Hepatocyte (in vitro differentiated cells): ENCODE measurements at regions not wholly inside any gene's neighbourhood (a gene's known extent, or its start where the extent isn't known, plus 50 kb on each side); places are given as distances from the start of the nearest gene placed in this dataset.

Source experiments
- DNase-seq: peaks from one replicate; pipeline ENCODE4 v3.0.0-alpha.2; 2016; ENCODE audit warnings: low spot score
- H2AFZ ChIP-seq: fragments of 200-600 bp; sonication (generic); 2 replicates; pipeline ENCODE4 v1.6.0; 2016; ENCODE audit warnings: antibody characterized with exemption, mild to moderate bottlenecking
- H3K27ac ChIP-seq: fragments of 200-600 bp; sonication (generic); 2 replicates; pipeline ENCODE4 v1.5.1; 2016; ENCODE audit warnings: mild to moderate bottlenecking
- H3K27me3 ChIP-seq: fragments of 200-600 bp; sonication (generic); 2 replicates; pipeline ENCODE4 v1.6.1; 2016
- H3K36me3 ChIP-seq: fragments of 200-600 bp; sonication (generic); replicated peaks from 2 replicates; pipeline ENCODE4 v1.5.1; 2016; ENCODE audit warnings: low read depth; ENCODE audit not compliant: insufficient read depth
- H3K4me1 ChIP-seq: fragments of 200-600 bp; sonication (generic); 2 replicates; pipeline ENCODE4 v1.5.1; 2016; ENCODE audit warnings: mild to moderate bottlenecking, moderate library complexity; ENCODE audit not compliant: insufficient read depth
- H3K4me2 ChIP-seq: fragments of 200-600 bp; sonication (generic); 2 replicates; pipeline ENCODE4 v1.6.0; 2016
- H3K4me3 ChIP-seq: fragments of 200-600 bp; sonication (generic); 2 replicates; pipeline ENCODE4 v1.5.1; 2016; ENCODE audit warnings: mild to moderate bottlenecking
- H3K79me2 ChIP-seq: fragments of 200-600 bp; sonication (generic); 2 replicates; pipeline ENCODE4 v1.6.0; 2017; ENCODE audit warnings: mild to moderate bottlenecking
- H3K9me2 ChIP-seq: fragments of 200-600 bp; sonication (generic); replicated peaks from 2 replicates; pipeline ENCODE4 v1.6.0; 2017; ENCODE audit warnings: mild to moderate bottlenecking; ENCODE audit not compliant: insufficient read depth
- H3K9me3 ChIP-seq: fragments of 200-600 bp; sonication (generic); 2 replicates; pipeline ENCODE4 v1.5.1; 2016; ENCODE audit warnings: low read depth, mild to moderate bottlenecking
- H4K20me1 ChIP-seq: fragments of 200-600 bp; sonication (generic); 2 replicates; pipeline ENCODE4 v1.6.0; 2016; ENCODE audit warnings: mild to moderate bottlenecking; ENCODE audit not compliant: insufficient read depth, poor library complexity, severe bottlenecking
- EZH2 ChIP-seq: fragments of 200-600 bp; sonication (generic); IDR thresholded peaks from 2 replicates; pipeline ENCODE4 v1.6.1; 2016; ENCODE audit warnings: antibody characterized with exemption, mild to moderate bottlenecking, borderline replicate concordance
- EZH2phosphoT487 ChIP-seq: fragments of 200-600 bp; sonication (generic); IDR thresholded peaks from one replicate; pipeline ENCODE4 v1.6.1; 2018; ENCODE audit warnings: antibody characterized with exemption, mild to moderate bottlenecking, low read depth, moderate library complexity; ENCODE audit not compliant: unreplicated experiment, severe bottlenecking
- WGBS: methylation state at CpG from one replicate; pipeline ENCODE4 v1.1.6; 2016; ENCODE audit warnings: low lambda C conversion rate; ENCODE audit errors: missing lambda C conversion rate; 5-methylcytosine and 5-hydroxymethylcytosine counted together
- TF ChIP-seq, protein P1 (sequence below): fragments of 200-600 bp; sonication (generic); IDR thresholded peaks from 2 replicates; pipeline ENCODE4 v1.5.1; 2016; ENCODE audit warnings: antibody characterized with exemption, mild to moderate bottlenecking; ENCODE audit not compliant: poor library complexity

DNA sequence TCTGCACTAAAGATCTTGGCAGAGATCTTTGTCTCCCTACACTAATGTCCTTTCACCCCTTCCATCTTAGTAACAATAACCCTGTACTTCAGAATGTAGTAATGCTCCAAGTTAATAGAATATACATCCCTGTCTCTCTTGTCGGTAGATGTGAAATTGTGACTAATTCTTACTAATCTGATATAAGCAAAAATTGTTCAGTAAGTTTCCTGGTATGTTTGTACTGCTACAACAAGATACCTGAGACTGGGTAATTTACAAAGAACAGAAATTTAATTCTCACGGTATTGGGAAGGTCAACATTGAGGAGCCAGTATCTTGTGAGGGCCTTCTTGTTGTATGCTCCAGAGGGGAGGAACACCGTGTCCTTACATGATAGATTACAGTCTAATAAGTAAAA lies 1686.6 kb upstream of the CDH9 start:
- H3K79me2 ChIP-seq = no peaks in the 10 kb centered on the region
- H3K9me2 ChIP-seq = no peaks in the 10 kb centered on the region
- H3K27ac ChIP-seq = no peak overlapping the region
- H4K20me1 ChIP-seq = no peaks in the 10 kb centered on the region
- no peaks in the 10 kb centered on the region for H3K9me3 ChIP-seq
- H2AFZ ChIP-seq = no peak overlapping the region
- no peak overlapping the region for H3K4me2 ChIP-seq
- TF ChIP-seq, protein P1, sequence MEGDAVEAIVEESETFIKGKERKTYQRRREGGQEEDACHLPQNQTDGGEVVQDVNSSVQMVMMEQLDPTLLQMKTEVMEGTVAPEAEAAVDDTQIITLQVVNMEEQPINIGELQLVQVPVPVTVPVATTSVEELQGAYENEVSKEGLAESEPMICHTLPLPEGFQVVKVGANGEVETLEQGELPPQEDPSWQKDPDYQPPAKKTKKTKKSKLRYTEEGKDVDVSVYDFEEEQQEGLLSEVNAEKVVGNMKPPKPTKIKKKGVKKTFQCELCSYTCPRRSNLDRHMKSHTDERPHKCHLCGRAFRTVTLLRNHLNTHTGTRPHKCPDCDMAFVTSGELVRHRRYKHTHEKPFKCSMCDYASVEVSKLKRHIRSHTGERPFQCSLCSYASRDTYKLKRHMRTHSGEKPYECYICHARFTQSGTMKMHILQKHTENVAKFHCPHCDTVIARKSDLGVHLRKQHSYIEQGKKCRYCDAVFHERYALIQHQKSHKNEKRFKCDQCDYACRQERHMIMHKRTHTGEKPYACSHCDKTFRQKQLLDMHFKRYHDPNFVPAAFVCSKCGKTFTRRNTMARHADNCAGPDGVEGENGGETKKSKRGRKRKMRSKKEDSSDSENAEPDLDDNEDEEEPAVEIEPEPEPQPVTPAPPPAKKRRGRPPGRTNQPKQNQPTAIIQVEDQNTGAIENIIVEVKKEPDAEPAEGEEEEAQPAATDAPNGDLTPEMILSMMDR = no peak
- TF ChIP-seq EZH2phosphoT487 (no peak), EZH2 (no peak)
- H3K36me3 ChIP-seq = no peaks in the 10 kb centered on the region
- no peak overlapping the region for H3K4me3 ChIP-seq
- WGBS = 90% methylated on average over 3 of the region's 3 CpGs
- H3K4me1 ChIP-seq = no peaks in the 10 kb centered on the region
- DNase-seq = no peak
- no peaks in the 10 kb centered on the region for H3K27me3 ChIP-seq

DNA sequence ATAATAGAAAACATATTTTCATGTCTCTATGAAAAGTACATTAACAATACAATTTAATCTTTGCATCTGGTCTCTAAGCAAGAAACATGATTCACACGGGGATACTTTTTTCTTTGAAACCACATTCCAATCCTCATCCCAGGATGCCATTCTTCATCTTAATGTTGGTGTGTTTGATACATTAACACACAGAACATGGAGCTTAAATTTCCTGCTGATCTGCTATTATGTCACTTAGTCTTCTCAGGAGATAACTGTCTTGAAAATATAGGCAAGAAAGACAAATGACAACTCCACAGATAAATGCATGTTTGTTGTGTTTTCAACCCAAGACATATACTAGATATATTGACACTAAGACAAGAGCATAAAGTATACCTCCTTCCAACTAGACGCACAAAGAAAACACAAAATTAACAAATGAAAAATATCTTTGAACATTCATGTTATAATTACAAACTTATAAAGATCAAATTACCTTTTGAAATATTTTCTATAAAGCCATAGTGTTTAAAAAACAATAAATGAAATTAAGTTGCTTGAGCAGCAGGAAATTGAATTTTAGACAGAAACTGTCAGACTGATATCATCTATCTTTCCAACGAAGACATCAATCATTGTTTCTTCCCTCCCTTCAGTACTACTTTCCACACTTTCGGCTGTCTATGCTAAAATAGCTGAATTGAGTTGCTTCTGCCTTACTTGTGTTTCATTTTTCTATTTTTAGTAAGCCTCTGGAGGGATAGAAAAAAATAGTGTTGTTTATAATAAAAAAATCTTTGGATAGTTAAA lies 1676.7 kb upstream of the CDH9 start:
- Histone ChIP-seq H3K4me1 (no peaks in the 10 kb centered on the region), H3K9me3 (no peaks in the 10 kb centered on the region), H4K20me1 (no peaks in the 10 kb centered on the region), H3K4me3 (no peak overlapping the region), H3K4me2 (no peak overlapping the region), H3K27ac (no peak overlapping the region), H3K9me2 (no peaks in the 10 kb centered on the region), H3K79me2 (no peaks in the 10 kb centered on the region), H3K36me3 (no peaks in the 10 kb centered on the region), H2AFZ (no peak overlapping the region), H3K27me3 (no peaks in the 10 kb centered on the region)
- 66% methylated on average over 4 of the region's 4 CpGs for WGBS
- no peak for DNase-seq
- TF ChIP-seq, protein P1 = no peak
- TF ChIP-seq EZH2phosphoT487 (no peak), EZH2 (no peak)

GRCh38 chr5:28710360-28710759 lies 1672.0 kb upstream of the CDH9 start:
- DNase-seq = no peak
- Histone ChIP-seq H3K9me2 (no peaks in the 10 kb centered on the region), H4K20me1 (no peaks in the 10 kb centered on the region), H3K4me1 (no peaks in the 10 kb centered on the region), H3K9me3 (no peaks in the 10 kb centered on the region), H3K4me3 (no peak overlapping the region), H3K79me2 (no peaks in the 10 kb centered on the region), H3K4me2 (no peak overlapping the region), H2AFZ (no peak overlapping the region), H3K27ac (no peak overlapping the region), H3K36me3 (no peaks in the 10 kb centered on the region), H3K27me3 (no peaks in the 10 kb centered on the region)
- TF ChIP-seq, protein P1 = no peak
- TF ChIP-seq EZH2phosphoT487 (no peak), EZH2 (no peak)
